Hepatocyte (in vitro differentiated cells): ENCODE measurements at regions not wholly inside any gene's neighbourhood (a gene's known extent, or its start where the extent isn't known, plus 50 kb on each side); places are given as distances from the start of the nearest gene placed in this dataset.

Experiments
- EZH2 ChIP-seq: fragments of 200-600 bp; sonication (generic); IDR thresholded peaks from 2 replicates; pipeline ENCODE4 v1.6.1; 2016; ENCODE audit warnings: antibody characterized with exemption, mild to moderate bottlenecking, borderline replicate concordance
- EZH2phosphoT487 ChIP-seq: fragments of 200-600 bp; sonication (generic); IDR thresholded peaks from one replicate; pipeline ENCODE4 v1.6.1; 2018; ENCODE audit warnings: antibody characterized with exemption, mild to moderate bottlenecking, low read depth, moderate library complexity; ENCODE audit not compliant: unreplicated experiment, severe bottlenecking
- TF ChIP-seq, protein P1 (sequence below): fragments of 200-600 bp; sonication (generic); IDR thresholded peaks from 2 replicates; pipeline ENCODE4 v1.5.1; 2016; ENCODE audit warnings: antibody characterized with exemption, mild to moderate bottlenecking; ENCODE audit not compliant: poor library complexity

- TF ChIP-seq, protein P1, sequence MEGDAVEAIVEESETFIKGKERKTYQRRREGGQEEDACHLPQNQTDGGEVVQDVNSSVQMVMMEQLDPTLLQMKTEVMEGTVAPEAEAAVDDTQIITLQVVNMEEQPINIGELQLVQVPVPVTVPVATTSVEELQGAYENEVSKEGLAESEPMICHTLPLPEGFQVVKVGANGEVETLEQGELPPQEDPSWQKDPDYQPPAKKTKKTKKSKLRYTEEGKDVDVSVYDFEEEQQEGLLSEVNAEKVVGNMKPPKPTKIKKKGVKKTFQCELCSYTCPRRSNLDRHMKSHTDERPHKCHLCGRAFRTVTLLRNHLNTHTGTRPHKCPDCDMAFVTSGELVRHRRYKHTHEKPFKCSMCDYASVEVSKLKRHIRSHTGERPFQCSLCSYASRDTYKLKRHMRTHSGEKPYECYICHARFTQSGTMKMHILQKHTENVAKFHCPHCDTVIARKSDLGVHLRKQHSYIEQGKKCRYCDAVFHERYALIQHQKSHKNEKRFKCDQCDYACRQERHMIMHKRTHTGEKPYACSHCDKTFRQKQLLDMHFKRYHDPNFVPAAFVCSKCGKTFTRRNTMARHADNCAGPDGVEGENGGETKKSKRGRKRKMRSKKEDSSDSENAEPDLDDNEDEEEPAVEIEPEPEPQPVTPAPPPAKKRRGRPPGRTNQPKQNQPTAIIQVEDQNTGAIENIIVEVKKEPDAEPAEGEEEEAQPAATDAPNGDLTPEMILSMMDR: no peak
- TF ChIP-seq EZH2: no peak
- no peak for TF ChIP-seq EZH2phosphoT487
Measured at GRCh38 chr21:24204641-24205040, 1402.6 kb downstream of the MRPL39 start.
